Smooth muscle cell (in vitro differentiated cells): ENCODE measurements at regions not wholly inside any gene's neighbourhood (a gene's known extent, or its start where the extent isn't known, plus 50 kb on each side); places are given as distances from the start of the nearest gene placed in this dataset.

Experiments used
- DNase-seq: peaks from one replicate; lab custom pipeline; 2025; ENCODE audit not compliant: unreplicated experiment; lab: John Stamatoyannopoulos, UW
- H2AFZ ChIP-seq: fragments of 200-600 bp; sonication (generic); 2 replicates; pipeline ENCODE4 v1.6.0; 2016; ENCODE audit warnings: antibody characterized with exemption, low read depth, mild to moderate bottlenecking
- H3F3A ChIP-seq: fragments of 200-600 bp; sonication (generic); 2 replicates; pipeline ENCODE4 v1.6.0; 2017; ENCODE audit warnings: antibody characterized with exemption, low read depth
- H3K27ac ChIP-seq: fragments of 200-600 bp; sonication (generic); 2 replicates; pipeline ENCODE4 v1.5.1; 2016; ENCODE audit warnings: low read depth, mild to moderate bottlenecking
- H3K27me3 ChIP-seq: fragments of 200-600 bp; sonication (generic); 2 replicates; pipeline ENCODE4 v1.6.1; 2016; ENCODE audit warnings: low read depth, mild to moderate bottlenecking
- H3K36me3 ChIP-seq: fragments of 200-600 bp; sonication (generic); 2 replicates; pipeline ENCODE4 v1.5.1; 2016; ENCODE audit warnings: low read depth
- H3K4me1 ChIP-seq: fragments of 200-600 bp; sonication (generic); 2 replicates; pipeline ENCODE4 v1.5.1; 2016; ENCODE audit warnings: low read depth
- H3K4me2 ChIP-seq: fragments of 200-600 bp; sonication (generic); 2 replicates; pipeline ENCODE4 v1.6.0; 2016; ENCODE audit warnings: mild to moderate bottlenecking
- H3K4me3 ChIP-seq: fragments of 200-600 bp; sonication (generic); 2 replicates; pipeline ENCODE4 v1.5.1; 2016; ENCODE audit warnings: mild to moderate bottlenecking
- H3K79me2 ChIP-seq: fragments of 200-600 bp; sonication (generic); 2 replicates; pipeline ENCODE4 v1.6.0; 2016; ENCODE audit warnings: low read depth, mild to moderate bottlenecking
- H3K9ac ChIP-seq: fragments of 200-600 bp; sonication (generic); 2 replicates; pipeline ENCODE4 v1.6.0; 2016; ENCODE audit warnings: low read depth
- H3K9me3 ChIP-seq: fragments of 200-600 bp; sonication (generic); replicated peaks from 2 replicates; pipeline ENCODE4 v1.5.1; 2016; ENCODE audit warnings: low read depth
- H4K20me1 ChIP-seq: fragments of 200-600 bp; sonication (generic); 2 replicates; pipeline ENCODE4 v1.6.0; 2016; ENCODE audit warnings: low read depth
- CTCF ChIP-seq: fragments of 200-600 bp; sonication (generic); IDR thresholded peaks from 2 replicates; pipeline ENCODE4 v1.5.1; 2017; ENCODE audit warnings: borderline replicate concordance, mild to moderate bottlenecking, antibody characterized with exemption; ENCODE audit not compliant: insufficient read depth, poor library complexity, severe bottlenecking
- WGBS: methylation state at CpG from one replicate; pipeline ENCODE4 v1.1.7; 2016; ENCODE audit warnings: low lambda C conversion rate; 5-methylcytosine and 5-hydroxymethylcytosine counted together

GRCh38 chr16:80372341-80372740, 168.5 kb upstream of the DYNLRB2 start:
- H2AFZ ChIP-seq, result no peak overlapping the region
- H3K9me3 ChIP-seq, result no peaks in the 10 kb centered on the region
- no peaks in the 10 kb centered on the region for H3K79me2 ChIP-seq
- H3K27ac ChIP-seq, result no peak overlapping the region
- no peaks in the 10 kb centered on the region for H3F3A ChIP-seq
- TF ChIP-seq CTCF, result no peak
- peaks cover 5% of the 10 kb centered on the region for H3K4me1 ChIP-seq
- no peak overlapping the region for H3K4me2 ChIP-seq
- 87% methylated on average over 10 of the region's 10 CpGs for WGBS
- no peaks in the 10 kb centered on the region for H4K20me1 ChIP-seq
- no peak overlapping the region for H3K4me3 ChIP-seq
- H3K9ac ChIP-seq, result no peak overlapping the region
- H3K27me3 ChIP-seq, result no peaks in the 10 kb centered on the region
- DNase-seq, result no peak
- H3K36me3 ChIP-seq, result no peaks in the 10 kb centered on the region

- Histone ChIP-seq H3K27me3 (peaks cover 11% of the 10 kb centered on the region), H3F3A (no peaks in the 10 kb centered on the region), H2AFZ (no peak overlapping the region), H3K9ac (no peak overlapping the region), H3K4me2 (no peak overlapping the region), H3K36me3 (no peaks in the 10 kb centered on the region), H4K20me1 (no peaks in the 10 kb centered on the region), H3K9me3 (no peaks in the 10 kb centered on the region), H3K4me3 (no peak overlapping the region), H3K4me1 (peaks cover 5% of the 10 kb centered on the region), H3K27ac (no peak overlapping the region), H3K79me2 (no peaks in the 10 kb centered on the region)
- 59% methylated on average over 7 of the region's 7 CpGs for WGBS
- no peak for DNase-seq
- TF ChIP-seq CTCF, result peak; percentile 67
These were observed 171.4 kb upstream of the DYNLRB2 start for GRCh38 chr16:80369138-80369958.

- Histone ChIP-seq H2AFZ (no peak overlapping the region), H3K4me2 (no peak overlapping the region), H3K9me3 (no peaks in the 10 kb centered on the region), H3K4me1 (peaks cover 5% of the 10 kb centered on the region), H4K20me1 (no peaks in the 10 kb centered on the region), H3K36me3 (no peaks in the 10 kb centered on the region), H3K27me3 (peaks cover 30% of the 10 kb centered on the region), H3K9ac (no peak overlapping the region), H3K4me3 (no peak overlapping the region), H3K27ac (no peak overlapping the region), H3F3A (no peaks in the 10 kb centered on the region), H3K79me2 (no peaks in the 10 kb centered on the region)
- TF ChIP-seq CTCF, result no peak
- no peak for DNase-seq
- 91% methylated on average over 2 of the region's 2 CpGs for WGBS
These were observed 173.6 kb upstream of the DYNLRB2 start for GRCh38 chr16:80367037-80367658.
